Stimulated activated CD4-positive, alpha-beta T cell treated with anti-CD3 and anti-CD28 coated beads, Interleukin-15, amount 100 ng/mL, for 48 hours (primary cell): ENCODE measurements at regions not wholly inside any gene's neighbourhood (a gene's known extent, or its start where the extent isn't known, plus 50 kb on each side); places are given as distances from the start of the nearest gene placed in this dataset.
"Not testable (repeated sequence)": the region's sequence is repeated elsewhere in the genome, so short reads cannot be mapped to it uniquely, and the experiment has no call there.

Source experiments
- DNase-seq, 2 donors: peaks; one replicate each; pipeline ENCODE4 v3.0.0-alpha.2; 2020; ENCODE audit warnings: low read depth in 2 of 2

DNA sequence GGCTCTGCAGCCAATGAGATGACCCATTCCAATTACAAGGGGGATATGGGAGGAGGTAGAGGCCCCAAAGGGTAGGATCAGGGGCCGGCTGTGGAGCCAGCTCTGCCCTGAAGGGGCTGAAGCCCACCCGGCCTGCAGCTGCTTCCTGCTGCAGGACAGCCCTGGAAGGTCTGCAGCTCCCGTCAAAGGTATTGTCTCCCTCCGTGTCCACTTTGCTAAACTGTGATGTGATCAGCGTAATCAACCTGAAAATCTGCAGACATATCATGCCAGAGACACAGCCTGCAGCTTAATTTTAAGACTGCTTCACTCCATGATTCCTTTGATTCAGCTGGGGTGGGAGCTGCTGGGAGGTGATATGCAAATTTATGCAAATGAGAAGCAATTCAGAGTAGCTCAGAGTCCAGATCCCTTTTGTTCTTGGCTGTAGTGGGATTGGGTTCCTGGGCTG lies 90.7 kb downstream of the GADD45G start:
- DNase-seq, result no peak

DNA sequence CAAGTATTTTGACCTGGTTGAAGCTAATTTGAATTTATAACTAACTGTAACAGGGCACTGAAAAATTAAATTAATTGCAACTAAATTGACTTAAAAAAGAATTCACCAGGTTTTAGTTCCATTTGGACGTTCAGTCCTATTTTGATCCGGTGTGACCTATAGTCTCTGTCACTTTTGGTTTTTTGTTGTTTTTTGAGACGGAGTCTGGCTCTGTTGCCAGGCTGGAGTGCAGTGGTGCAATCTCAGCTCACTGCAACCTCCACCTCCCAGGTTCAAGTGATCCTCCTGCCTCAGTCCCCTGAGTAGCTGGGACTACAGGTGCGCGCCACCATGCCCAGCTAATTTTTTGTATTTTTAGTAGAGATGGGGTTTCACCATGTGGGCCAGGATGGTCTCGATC lies 91.2 kb downstream of the GADD45G start:
- not testable (repeated sequence) for DNase-seq

DNA sequence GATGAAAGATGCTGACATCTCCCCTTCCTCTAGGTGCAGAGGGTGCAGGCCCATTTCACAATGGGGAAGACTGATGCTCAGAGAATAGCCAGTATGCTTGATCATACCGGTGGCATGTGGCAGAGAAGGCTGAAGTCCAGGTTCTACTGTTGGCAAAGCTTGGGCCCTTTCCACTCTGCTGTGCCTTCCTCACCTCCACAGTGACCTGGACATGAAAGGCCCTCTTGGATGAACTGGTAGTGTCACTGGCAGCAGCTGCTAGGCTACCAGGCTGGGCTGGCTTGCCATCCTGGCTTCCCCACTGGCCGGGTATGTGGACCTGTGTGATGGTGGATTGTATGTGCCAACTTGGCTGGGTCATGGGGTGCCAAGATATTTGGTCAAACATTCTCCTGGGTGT lies 92.0 kb downstream of the GADD45G start:
- no peak for DNase-seq

DNA sequence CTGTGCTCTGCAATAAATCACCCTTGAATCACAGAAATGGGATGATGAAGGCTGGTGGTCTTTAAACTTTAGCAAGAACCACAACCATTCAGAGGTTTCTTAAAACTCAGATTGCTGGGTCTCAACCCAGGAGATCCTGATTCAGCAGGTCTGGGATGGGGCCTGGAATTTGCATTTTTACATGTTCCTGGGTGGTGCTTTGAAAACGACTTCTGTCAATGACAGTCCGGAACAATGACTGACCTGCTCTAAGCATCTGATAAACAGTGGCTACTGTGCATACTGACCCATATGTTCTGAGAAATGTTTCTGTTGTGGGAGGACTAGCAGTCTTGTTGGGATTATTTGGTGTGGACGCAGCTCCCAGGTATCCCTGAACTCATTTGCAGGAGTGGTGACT lies 92.7 kb downstream of the GADD45G start:
- DNase-seq, result no peak

DNA sequence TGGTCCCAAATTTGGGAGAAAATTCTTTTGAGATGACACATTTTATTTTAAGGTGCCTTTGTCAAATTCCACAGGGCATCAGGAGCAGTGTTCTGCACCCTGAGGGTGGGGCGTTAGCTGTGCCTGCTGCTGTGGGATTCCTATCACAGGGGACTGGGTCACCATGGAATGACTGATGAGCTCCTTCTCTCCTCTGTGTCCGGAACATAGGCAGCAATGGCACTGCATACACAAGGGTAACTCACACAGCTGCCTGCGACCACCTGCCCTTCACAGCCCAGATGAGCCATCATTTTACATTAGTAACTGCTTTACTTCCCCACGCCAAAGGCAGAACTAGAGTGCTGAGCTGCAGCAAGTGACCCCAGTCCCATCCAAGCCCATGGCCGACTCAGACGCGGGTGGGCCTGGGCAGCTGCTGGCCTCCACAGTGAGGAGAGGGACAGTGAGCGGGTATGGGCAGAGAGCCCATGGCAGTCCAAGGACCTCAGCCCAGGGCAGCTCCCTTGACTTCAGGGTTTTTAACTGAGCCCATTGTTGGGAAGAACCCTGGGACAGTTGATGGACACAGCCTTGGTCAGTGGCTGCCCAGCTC lies 93.7 kb downstream of the GADD45G start:
- DNase-seq, result no peak

DNA sequence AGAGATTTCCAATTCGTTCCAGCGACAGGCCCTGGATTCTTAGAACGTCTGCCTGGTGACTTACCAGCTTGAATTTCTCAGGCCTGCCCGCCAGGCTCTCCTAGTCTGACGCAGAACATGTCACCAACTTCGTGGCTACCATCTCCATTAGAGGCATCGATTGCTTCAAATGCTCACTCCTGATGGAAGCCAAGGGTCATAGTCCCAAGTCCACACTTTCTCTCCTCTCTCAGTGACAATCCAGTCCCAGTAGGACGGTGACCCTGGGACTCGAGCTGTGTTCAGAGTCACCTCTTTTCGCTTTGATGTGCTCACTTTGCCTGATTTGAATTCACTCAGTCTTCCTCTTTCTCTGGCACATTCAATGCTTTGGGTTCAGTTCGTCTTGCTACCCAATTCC lies 94.8 kb downstream of the GADD45G start:
- DNase-seq, result no peak

DNA sequence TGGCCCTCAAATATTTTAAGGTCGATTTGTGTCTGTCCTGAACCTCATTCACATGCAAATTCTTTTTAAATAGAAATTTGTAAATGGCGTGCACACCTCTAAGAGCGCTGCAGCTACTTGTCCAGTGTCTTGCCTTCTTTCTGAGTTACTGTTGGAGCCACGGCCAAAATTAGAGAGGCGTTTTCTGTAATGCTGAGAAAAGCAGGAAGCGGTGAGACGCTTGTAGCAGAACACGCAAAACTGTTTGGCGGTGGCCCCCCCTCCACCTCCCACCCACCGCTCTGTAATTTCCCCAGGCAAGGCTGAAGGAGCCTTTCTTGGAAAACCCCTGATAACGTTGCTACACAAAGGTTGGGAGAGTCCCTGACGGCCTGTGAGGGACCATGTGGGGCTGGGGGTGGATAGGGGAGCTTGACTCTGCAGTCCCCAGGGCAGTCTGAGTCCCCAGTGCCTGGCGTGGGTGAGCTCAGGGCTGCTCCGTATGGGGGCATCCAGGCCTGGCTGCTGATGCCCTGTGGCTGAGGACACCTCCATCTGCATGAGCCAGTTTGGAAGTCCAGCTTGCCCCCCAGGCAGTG lies 96.5 kb downstream of the GADD45G start:
- DNase-seq, result peak; percentile 55 to 65

DNA sequence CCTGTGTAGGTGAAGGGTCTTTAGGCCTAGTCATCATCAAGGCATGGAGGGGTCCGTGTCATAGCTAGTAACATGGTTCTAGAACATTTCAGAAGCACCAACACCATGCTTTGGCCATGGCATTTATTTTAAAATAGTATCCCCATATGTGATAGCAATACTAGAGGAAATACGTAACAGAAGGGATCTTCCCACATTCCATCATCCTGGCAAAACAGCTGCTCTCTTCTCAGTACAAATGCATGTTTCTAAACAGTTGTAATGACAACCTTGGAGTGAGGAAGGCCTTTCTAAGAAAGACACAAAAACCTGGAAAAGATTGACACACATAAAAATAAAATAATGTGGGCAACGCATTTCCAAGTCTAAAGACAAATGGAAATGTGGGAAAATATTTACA lies 97.6 kb downstream of the GADD45G start:
- DNase-seq, result no peak

DNA sequence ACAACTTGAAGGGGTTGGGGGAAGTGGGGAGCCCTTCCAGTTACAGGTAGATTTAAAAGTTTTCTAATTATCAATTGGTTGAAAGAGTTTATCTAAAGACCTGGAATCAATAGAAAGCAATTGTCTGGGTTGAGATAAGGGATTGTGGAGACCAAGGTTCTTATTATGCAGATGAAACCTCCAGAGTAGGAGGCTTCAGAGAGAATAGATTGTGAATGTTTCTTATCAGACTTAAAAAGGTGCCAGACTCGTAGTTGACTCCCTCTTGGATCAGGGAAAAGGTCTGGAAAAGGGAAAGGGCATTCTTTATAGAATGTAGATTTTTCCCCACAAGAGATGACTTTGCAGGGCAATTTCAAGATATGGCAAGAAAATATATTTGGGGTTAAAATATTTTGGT lies 100.8 kb downstream of the GADD45G start:
- no peak for DNase-seq

DNA sequence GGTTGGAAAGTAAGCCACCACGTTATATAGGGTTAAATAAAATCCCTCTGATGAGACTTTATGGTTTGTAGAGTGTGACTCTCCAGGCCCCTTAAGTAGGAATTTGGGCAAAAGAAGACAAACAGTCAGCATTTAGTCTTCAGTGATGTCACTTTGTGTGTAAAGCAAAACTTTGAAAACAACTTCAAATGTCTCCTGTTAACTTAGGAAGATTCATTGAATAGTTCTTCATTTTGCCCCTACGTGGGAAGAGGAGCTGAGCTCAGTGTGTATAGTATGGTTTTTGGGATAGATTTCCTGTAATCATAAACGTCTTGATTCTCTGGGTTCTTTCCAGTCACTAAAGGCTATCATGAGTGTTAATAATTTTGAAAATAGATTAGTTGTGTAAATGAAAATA lies 101.3 kb downstream of the GADD45G start:
- no peak for DNase-seq

DNA sequence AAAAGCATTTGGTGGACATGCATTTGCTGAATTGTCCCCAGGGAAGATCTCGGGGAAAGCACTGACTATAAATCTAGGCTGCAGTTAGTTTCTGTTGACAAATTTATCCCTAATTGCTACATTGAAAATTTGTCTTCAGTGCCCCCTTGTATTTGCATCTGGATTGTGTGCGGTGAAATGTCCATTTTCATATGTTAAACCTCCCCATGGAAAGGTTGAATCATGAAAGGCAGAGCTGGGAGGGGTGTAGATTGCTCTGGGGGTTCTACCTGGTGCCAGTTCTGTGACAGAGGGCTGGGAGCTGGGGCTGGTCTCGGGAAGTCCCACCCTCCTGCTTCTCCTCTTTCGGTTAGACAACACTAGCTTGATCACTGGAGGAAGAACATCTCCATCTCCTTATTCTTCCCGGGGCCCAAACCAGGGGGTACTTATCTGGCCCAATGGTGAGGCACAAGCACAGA lies 101.9 kb downstream of the GADD45G start:
- no peak for DNase-seq

DNA sequence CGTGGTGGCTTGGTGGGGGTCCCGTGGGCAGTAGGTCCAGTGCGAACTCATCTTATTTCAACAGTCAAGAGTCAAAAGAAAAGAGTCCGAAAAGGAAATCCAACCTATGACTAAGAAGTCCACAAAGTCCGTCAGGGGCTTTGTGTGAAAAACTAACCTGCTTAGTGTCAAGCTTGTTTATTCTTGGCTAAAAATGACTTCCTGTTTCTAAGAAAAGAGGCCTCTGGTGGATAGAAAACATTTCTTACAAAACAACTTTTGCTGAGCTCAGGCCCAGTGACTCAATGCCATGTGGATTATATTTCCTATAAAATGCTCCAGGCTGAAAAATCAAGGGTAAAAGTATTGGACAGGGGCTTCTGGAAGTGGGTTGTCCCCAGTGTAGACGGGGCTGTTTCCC lies 105.9 kb downstream of the GADD45G start:
- DNase-seq, result no peak

DNA sequence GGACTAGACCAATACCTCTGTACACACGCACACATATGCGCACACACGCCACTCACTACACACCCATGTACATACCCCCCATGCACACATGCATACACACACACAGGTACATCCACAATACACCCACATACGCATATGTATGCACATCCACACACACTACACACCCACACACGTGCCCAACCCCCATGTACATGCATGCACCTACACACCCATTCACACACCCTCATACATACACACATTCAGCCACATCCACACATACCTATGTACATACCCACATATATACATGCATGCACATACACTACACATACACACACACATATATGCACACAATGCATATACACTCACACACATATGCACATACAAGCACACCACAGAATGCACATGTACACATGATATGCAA lies 107.1 kb downstream of the GADD45G start:
- no peak for DNase-seq

DNA sequence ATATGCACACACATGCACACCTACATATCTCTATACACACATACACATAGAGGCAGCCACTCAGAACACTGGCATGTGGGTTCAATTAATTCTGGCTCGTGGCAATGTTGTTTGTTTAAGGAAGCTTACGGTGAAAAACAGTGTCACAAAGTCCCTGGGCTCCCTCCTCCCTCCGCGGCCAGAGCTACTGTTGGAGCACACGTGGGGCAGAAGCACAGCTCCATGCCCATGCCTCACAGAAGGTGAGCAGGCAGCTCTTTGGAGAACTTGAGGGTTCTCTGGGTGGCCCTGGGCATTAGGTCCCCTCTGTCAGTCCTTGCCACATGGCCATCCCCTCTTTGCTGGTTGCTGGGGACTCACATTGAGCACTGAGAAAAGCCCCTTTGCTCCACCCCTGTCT lies 107.5 kb downstream of the GADD45G start:
- no peak for DNase-seq

DNA sequence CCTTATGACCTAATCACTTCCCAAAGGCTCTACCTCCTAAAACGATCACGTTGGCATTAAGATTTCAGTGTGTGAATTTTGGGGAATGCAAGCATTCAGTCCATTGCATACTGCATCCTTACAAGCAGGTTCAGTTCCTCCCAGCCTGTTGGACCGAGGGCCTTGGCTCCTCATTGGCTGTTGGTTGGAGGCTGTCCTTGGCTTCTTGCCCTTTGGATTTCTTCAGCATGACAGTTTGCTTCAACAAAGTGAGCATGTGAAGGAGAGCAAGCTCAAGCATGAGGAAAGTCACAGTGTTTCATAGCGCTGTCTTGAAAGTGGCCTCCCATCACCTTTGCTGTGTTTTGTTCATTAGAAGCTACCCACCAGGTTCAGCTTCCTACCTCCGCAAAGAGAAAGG lies 109.5 kb downstream of the GADD45G start:
- DNase-seq, result no peak

DNA sequence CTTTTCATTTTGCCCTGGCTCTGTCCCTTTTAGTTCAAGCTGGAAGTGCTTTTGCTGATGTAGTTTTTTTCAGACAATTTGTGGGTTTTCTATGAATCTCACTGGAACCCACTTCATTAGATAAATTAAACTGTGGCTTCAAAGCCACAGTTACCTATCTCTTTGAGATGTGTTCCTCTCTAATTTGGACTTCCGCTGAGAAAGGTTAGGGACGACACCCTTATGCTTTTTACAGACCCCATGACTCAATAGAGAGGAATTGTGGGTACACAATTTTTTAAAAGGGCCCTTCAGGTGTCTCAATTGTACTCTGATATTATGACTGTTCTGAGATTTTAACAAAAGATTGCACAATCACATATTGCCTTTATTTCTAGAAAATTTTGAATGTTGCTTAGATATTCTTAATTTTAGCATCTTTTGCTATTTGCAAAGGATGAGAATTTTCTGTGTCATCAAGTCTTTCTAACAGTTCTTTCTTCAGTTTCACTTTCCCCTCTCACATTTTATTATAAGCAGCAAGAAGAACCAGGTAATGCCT lies 110.6 kb downstream of the GADD45G start:
- no peak for DNase-seq

DNA sequence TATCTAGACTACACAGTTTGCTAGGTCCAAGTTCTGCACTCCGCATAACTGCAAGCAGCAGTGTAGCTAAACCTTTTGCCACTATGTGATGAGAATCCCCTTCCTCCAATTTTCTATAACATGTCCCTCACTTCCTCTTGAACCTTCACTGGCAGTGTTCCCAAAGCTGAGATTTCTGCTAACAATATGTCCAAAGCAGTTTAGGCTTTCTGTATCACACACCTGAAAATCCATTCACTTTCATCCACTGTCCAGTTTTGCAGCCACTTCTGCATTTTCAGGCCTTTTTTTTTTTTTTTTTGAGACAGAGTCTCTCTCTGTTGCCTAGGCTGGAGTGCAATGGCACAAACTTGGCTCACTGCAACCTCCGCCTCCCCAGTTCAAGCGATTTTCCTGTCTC lies 111.1 kb downstream of the GADD45G start:
- no peak for DNase-seq

DNA sequence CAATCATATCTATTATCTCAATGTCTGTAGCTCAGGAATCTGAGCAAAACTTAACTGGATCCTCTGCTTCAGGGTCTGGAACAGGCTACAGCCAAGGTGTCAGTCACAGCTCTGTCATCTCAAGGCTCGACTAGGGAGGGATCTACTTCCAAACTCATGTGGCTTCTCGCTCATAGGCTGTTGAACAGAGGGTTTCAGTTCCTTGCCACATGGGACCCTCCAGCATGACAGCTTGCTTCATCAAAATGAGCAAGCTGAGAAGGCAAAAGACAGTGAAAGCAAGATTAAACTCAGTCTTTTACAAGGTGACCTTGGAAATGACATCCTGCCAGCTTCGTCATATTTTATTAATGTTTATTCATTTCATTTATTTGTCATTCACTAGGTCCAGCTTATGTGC lies 111.7 kb downstream of the GADD45G start:
- DNase-seq, result no peak

DNA sequence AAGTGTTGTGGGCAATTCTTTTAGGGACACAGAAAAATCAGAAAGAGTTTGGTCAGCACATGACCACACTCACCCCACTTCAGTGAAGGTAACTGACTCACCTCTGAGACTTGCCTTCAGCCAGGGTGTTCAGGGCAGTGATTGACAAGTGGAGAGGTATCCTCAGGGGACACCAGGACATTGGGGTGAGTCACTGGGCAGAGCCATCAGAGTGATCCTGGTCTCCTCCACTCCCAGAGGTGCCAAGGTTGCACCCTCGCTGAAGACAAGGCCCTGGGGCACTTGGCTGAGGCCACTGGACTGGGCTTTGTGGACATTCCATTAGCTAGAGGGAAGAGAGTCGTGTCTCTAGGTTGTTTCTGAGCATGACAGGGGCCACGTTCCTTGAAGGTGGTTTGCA lies 113.4 kb downstream of the GADD45G start:
- DNase-seq, result no peak

DNA sequence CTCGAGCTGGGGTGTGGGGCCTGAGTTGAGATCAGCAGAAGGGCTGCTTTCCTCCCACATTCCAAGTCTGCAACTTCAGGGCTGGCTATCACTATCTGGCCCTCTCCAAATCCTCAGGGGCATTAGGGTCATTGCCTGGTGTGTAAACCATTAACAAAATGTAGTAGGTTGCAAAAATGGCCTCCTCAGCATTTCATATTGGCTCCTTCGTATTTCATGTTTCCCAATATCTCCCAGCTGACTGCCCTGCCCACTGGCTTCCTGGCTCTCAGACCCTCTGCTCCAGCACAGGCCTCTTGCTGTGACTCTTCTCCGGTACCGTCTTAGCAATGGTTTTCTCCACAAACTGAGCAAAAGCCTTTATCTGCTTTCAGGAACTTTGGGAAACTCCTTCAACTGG lies 113.8 kb downstream of the GADD45G start:
- DNase-seq, result no peak

DNA sequence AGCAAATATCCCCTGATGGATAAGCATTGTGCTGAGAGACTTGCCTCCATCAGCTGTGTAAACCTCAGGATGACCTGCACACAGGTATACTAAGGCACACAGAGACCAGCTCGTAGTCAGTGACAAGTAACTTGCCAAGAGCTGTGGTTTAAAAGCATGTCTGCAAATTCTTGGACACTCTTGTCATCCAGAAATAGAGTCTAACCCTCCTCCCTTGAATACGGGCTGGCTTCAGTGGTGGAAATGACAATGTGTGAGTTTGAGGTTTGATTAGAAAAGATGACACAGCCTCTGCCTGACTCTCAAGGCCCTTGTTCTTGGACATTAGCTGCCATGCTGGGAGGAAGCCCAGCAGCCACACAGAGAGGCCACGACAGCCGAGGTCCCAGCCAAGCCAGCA lies 114.4 kb downstream of the GADD45G start:
- no peak for DNase-seq

DNA sequence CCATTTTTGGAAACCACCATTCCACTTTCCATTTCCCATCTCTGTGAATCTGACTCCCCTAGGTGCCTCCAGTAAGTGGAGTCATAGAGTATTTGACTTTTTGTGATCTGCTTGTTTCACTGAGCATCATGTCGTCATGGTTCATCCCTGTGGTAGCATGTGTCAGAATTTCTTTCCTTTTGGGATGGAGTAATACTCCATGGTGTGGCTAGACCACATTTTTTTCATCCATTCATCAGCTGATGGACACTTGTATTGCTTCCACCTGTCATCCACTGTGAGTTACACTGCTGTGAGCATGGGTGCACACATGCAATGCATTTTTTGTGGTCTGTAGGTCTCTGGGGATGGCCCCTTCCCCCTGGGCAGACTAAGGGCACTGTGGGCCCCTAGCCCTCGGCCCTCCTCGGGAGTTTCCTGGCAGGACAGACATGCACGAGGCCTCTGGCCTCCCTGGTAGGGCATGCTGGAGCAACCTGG lies 115.9 kb downstream of the GADD45G start:
- DNase-seq, result no peak

DNA sequence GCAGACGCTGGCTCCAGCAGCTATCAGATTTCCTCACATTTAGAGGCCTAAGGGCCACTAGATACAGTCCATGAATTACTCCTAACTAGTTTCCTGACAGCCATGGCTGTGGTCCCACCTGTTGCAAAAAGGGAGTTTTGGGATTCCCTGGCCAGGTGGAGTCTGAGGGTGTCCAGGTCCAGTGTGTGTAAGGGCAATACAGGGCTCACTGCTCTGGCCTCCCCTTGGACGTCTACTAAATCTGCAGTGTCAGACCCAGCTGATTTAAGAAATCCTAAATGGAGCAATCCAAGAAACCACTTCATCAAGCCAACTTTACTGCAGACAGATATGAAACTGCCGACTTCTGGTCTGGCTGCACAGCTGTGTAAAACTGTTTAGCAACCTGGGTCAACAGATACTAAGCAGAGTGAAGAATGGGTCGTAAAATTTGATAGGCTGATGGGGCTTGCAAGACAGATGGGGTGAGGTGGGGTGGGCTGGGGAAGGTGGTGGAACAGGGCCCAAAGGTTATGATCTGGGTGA lies 116.4 kb downstream of the GADD45G start:
- DNase-seq, result no peak
